Hepatocyte (in vitro differentiated cells): ENCODE measurements at regions not wholly inside any gene's neighbourhood (a gene's known extent, or its start where the extent isn't known, plus 50 kb on each side); places are given as distances from the start of the nearest gene placed in this dataset.
A peak's percentile ranks its signal among the peaks of the same experiment; 100 is the strongest.

Experiments
- DNase-seq: peaks from one replicate; pipeline ENCODE4 v3.0.0-alpha.2; 2016; ENCODE audit warnings: low spot score
- H2AFZ ChIP-seq: fragments of 200-600 bp; sonication (generic); 2 replicates; pipeline ENCODE4 v1.6.0; 2016; ENCODE audit warnings: antibody characterized with exemption, mild to moderate bottlenecking
- H3K27ac ChIP-seq: fragments of 200-600 bp; sonication (generic); 2 replicates; pipeline ENCODE4 v1.5.1; 2016; ENCODE audit warnings: mild to moderate bottlenecking
- H3K27me3 ChIP-seq: fragments of 200-600 bp; sonication (generic); 2 replicates; pipeline ENCODE4 v1.6.1; 2016
- H3K36me3 ChIP-seq: fragments of 200-600 bp; sonication (generic); replicated peaks from 2 replicates; pipeline ENCODE4 v1.5.1; 2016; ENCODE audit warnings: low read depth; ENCODE audit not compliant: insufficient read depth
- H3K4me1 ChIP-seq: fragments of 200-600 bp; sonication (generic); 2 replicates; pipeline ENCODE4 v1.5.1; 2016; ENCODE audit warnings: mild to moderate bottlenecking, moderate library complexity; ENCODE audit not compliant: insufficient read depth
- H3K4me2 ChIP-seq: fragments of 200-600 bp; sonication (generic); 2 replicates; pipeline ENCODE4 v1.6.0; 2016
- H3K4me3 ChIP-seq: fragments of 200-600 bp; sonication (generic); 2 replicates; pipeline ENCODE4 v1.5.1; 2016; ENCODE audit warnings: mild to moderate bottlenecking
- H3K79me2 ChIP-seq: fragments of 200-600 bp; sonication (generic); 2 replicates; pipeline ENCODE4 v1.6.0; 2017; ENCODE audit warnings: mild to moderate bottlenecking
- H3K9me2 ChIP-seq: fragments of 200-600 bp; sonication (generic); replicated peaks from 2 replicates; pipeline ENCODE4 v1.6.0; 2017; ENCODE audit warnings: mild to moderate bottlenecking; ENCODE audit not compliant: insufficient read depth
- H3K9me3 ChIP-seq: fragments of 200-600 bp; sonication (generic); 2 replicates; pipeline ENCODE4 v1.5.1; 2016; ENCODE audit warnings: low read depth, mild to moderate bottlenecking
- H4K20me1 ChIP-seq: fragments of 200-600 bp; sonication (generic); 2 replicates; pipeline ENCODE4 v1.6.0; 2016; ENCODE audit warnings: mild to moderate bottlenecking; ENCODE audit not compliant: insufficient read depth, poor library complexity, severe bottlenecking
- CTCF ChIP-seq: fragments of 200-600 bp; sonication (generic); IDR thresholded peaks from 2 replicates; pipeline ENCODE4 v1.5.1; 2016; ENCODE audit warnings: antibody characterized with exemption, mild to moderate bottlenecking; ENCODE audit not compliant: poor library complexity
- EZH2 ChIP-seq: fragments of 200-600 bp; sonication (generic); IDR thresholded peaks from 2 replicates; pipeline ENCODE4 v1.6.1; 2016; ENCODE audit warnings: antibody characterized with exemption, mild to moderate bottlenecking, borderline replicate concordance
- EZH2phosphoT487 ChIP-seq: fragments of 200-600 bp; sonication (generic); IDR thresholded peaks from one replicate; pipeline ENCODE4 v1.6.1; 2018; ENCODE audit warnings: antibody characterized with exemption, mild to moderate bottlenecking, low read depth, moderate library complexity; ENCODE audit not compliant: unreplicated experiment, severe bottlenecking
- WGBS: methylation state at CpG from one replicate; pipeline ENCODE4 v1.1.6; 2016; ENCODE audit warnings: low lambda C conversion rate; ENCODE audit errors: missing lambda C conversion rate; 5-methylcytosine and 5-hydroxymethylcytosine counted together

DNA sequence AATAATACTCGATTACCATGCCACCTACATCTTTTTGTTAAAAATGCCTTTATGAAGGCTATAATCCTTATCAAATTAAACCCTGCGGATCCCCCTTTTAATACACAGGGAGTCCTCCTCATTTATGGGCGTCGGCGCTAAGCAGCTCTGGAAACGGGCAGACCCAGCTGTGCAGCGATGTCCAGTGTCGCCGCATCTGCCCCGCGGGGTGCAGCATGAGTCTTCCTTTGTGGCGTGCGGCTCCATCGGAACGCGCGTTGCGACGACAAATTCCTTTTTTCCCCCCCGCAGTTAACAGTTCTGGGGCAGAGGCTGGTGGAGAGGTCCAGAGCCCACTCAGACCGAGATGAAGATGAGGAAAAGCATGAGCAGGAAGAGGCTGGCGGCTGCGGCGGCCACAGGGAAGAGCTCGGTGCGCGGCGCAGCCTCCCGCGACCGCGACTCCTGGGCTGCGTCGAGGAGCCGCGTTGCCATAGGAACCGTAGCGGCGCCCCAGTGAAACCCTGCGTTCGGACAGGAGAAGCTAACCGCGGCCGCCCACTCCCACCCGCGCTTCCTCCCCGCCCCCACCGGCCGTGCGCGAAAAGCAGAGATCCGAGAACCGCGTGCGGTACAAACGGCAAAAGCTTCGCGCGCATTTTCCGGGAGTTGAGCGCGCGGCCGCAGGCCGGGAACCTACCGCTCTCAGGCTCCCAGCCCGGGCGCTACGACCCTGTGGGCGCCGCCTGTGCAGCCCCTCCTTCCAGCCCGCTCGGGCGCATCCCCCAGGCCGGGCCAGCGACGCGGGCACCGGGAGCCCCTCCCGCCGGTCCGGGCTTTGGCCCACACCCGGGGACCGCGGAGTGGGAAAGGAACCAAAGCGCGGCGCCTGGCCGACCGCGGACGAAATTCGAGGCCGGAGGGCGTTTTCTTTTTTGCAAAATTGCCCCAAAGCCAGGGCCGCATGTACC is 130.6 kb downstream of the SPAG6 start:
- Histone ChIP-seq H3K9me3 (no peaks in the 10 kb centered on the region), H3K27me3 (peaks cover 67% of the 10 kb centered on the region), H3K4me2 (peak overlapping the region; percentile 99), H3K79me2 (no peaks in the 10 kb centered on the region), H3K4me3 (peak overlapping the region; percentile 72), H3K4me1 (peaks cover 19% of the 10 kb centered on the region), H3K9me2 (no peaks in the 10 kb centered on the region), H2AFZ (peak overlapping the region; percentile 80), H3K36me3 (no peaks in the 10 kb centered on the region), H3K27ac (no peak overlapping the region), H4K20me1 (no peaks in the 10 kb centered on the region)
- WGBS = 2% methylated on average over 92 of the region's 96 CpGs
- no peak for TF ChIP-seq EZH2phosphoT487
- TF ChIP-seq EZH2 = peak; percentile 72
- no peak for TF ChIP-seq CTCF
- DNase-seq = peak; percentile 28

DNA sequence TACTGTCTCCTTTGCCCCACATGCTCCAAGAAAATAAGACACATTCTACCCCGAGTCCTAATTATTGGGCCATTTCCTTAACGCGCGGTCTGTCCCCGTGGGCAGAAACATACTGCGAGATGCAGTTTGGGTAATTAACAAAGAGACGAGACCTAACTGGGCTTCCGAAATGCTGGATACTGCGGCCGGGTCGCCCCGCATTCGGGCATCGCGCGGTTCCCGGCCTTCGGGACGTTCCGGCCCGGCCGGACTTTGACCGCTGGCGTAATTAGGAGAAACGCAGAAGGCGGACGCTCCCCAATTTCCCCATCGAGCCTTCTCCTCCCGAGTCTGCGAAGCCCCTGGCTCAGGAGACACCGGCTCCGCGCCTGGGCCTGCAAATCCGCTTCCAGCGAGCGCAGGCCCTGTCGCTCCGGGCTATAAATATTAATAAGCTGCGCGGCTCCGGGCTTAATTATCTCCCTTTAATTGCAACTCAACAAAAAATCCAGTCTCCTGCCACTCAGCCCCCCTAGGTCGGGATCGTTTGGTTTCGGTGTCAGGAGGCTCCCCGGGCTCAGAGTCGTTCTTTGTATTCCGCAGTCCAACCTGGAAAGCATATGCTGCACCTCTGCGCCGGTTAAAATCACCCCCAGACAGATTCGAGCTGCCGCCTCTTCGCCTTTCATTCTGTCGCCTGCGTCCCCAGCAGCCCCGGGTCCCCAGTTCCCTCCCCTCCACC is 131.5 kb downstream of the SPAG6 start:
- Histone ChIP-seq H3K9me2 (no peaks in the 10 kb centered on the region), H3K4me2 (peak overlapping the region; percentile 99), H3K27ac (no peak overlapping the region), H3K9me3 (no peaks in the 10 kb centered on the region), H4K20me1 (no peaks in the 10 kb centered on the region), H3K27me3 (peaks cover 67% of the 10 kb centered on the region), H3K36me3 (no peaks in the 10 kb centered on the region), H3K4me3 (peak overlapping the region; percentile 72), H2AFZ (peak overlapping the region; percentile 80), H3K79me2 (no peaks in the 10 kb centered on the region), H3K4me1 (peaks cover 19% of the 10 kb centered on the region)
- DNase-seq = peak; percentile 13
- WGBS = 12% methylated on average over 55 of the region's 55 CpGs
- TF ChIP-seq CTCF (no peak), EZH2phosphoT487 (peak; percentile 77), EZH2 (peak; percentile 77)

GRCh38 chr10:22477334-22478287 is 132.3 kb downstream of the SPAG6 start:
- H3K4me2 ChIP-seq = peak overlapping the region; percentile 99
- peak; percentile 21 for DNase-seq
- H3K4me3 ChIP-seq = no peak overlapping the region

More at GRCh38 chr10:22477334-22478287, 132.3 kb downstream of the SPAG6 start:
- no peak overlapping the region for H3K27ac ChIP-seq
- no peaks in the 10 kb centered on the region for H3K9me2 ChIP-seq
- peaks cover 19% of the 10 kb centered on the region for H3K4me1 ChIP-seq
- peaks cover 60% of the 10 kb centered on the region for H3K27me3 ChIP-seq
- TF ChIP-seq EZH2 = no peak
- no peak for TF ChIP-seq EZH2phosphoT487
- no peak for TF ChIP-seq CTCF
- H4K20me1 ChIP-seq = no peaks in the 10 kb centered on the region
- peak overlapping the region; percentile 80 for H2AFZ ChIP-seq
- WGBS = 23% methylated on average over 62 of the region's 72 CpGs
- H3K36me3 ChIP-seq = no peaks in the 10 kb centered on the region
- H3K9me3 ChIP-seq = no peaks in the 10 kb centered on the region
- no peaks in the 10 kb centered on the region for H3K79me2 ChIP-seq
